Suprapubic skin (tissue), 3 donors: ENCODE measurements at regions not wholly inside any gene's neighbourhood (a gene's known extent, or its start where the extent isn't known, plus 50 kb on each side); places are given as distances from the start of the nearest gene placed in this dataset.

Source experiments
- EP300 ChIP-seq: sonication (generic); formaldehyde crosslinking; IDR thresholded peaks from one replicate; pipeline ENCODE4 v1.6.1; 2017; ENCODE audit warnings: antibody characterized with exemption
- TF ChIP-seq, protein P1 (sequence below), 2 donors: fragments of 200-600 bp in 1 of 2; fragments of 450-650 bp in 1 of 2; sonication (generic) in 1 of 2; IDR thresholded peaks; one replicate each; pipeline ENCODE4 v1.5.1; 2016 to 2019; ENCODE audit warnings: antibody characterized with exemption in 2 of 2, mild to moderate bottlenecking in 1 of 2, moderate library complexity in 1 of 2

DNA sequence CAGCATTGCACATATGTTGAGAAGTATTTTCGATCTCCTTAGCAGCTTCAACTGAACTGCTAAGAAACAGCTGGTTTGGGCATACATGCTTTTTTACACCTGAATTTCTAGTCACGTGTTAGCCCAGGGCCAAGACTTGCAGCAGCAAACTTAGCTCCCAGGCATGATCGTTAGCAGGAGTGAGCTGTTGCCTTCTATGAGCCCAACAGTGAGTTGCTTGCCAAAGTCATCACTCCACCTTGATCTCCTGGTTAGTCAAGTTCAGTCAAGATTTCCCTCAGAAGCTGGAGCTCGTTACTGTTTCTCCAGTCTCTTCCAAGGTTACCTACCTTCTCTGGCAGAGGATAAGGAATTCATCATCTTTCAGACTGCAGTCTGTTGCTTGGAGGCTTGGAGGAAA lies 100.4 kb upstream of the SEMA6D start:
- TF ChIP-seq, protein P1, sequence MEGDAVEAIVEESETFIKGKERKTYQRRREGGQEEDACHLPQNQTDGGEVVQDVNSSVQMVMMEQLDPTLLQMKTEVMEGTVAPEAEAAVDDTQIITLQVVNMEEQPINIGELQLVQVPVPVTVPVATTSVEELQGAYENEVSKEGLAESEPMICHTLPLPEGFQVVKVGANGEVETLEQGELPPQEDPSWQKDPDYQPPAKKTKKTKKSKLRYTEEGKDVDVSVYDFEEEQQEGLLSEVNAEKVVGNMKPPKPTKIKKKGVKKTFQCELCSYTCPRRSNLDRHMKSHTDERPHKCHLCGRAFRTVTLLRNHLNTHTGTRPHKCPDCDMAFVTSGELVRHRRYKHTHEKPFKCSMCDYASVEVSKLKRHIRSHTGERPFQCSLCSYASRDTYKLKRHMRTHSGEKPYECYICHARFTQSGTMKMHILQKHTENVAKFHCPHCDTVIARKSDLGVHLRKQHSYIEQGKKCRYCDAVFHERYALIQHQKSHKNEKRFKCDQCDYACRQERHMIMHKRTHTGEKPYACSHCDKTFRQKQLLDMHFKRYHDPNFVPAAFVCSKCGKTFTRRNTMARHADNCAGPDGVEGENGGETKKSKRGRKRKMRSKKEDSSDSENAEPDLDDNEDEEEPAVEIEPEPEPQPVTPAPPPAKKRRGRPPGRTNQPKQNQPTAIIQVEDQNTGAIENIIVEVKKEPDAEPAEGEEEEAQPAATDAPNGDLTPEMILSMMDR (IDR thresholded peaks at IDR 0.05) = no peak
- no peak for TF ChIP-seq EP300
